GM12878 (cell line): ENCODE measurements at regions not wholly inside any gene's neighbourhood (a gene's known extent, or its start where the extent isn't known, plus 50 kb on each side); places are given as distances from the start of the nearest gene placed in this dataset.

ENCODE experiments used
- ATAC-seq: fragments of 200-7000 bp; cut with Tn5 transposase; 3 replicates; pipeline ENCODE4 v1.9.1; 2020; ENCODE audit warnings: mild to moderate bottlenecking, moderate library complexity
- BruUV-seq: library from RNA; stranded (reverse); fragments of 400-500 nt; replicated peaks from 2 replicates; lab custom pipeline; 2021; lab: Mats Ljungman, UMichigan
- CTCF ChIA-PET: fragments of 300-600 bp; sonication (Branson Sonifier 250); formaldehyde crosslinking; extraction: SDS; loops from one replicate; lab custom pipeline; 2021; ENCODE audit warnings: inconsistent platforms; lab: Yijun Ruan, JAX
- POLR2A ChIA-PET: fragments of 350-600 bp; formaldehyde crosslinking; extraction: SDS; loops from one replicate; lab custom pipeline; 2021; ENCODE audit warnings: inconsistent platforms; lab: Charles Lee
- RAD21 ChIA-PET: fragments of 300-600 bp; sonication (Branson Sonifier 250); formaldehyde crosslinking; loops from one replicate; lab custom pipeline; 2023; ENCODE audit warnings: antibody characterized with exemption; ENCODE audit not compliant: unreplicated experiment; lab: Charles Lee
- SMC1A ChIA-PET: fragments of 300-600 bp; sonication (Branson Sonifier 250); formaldehyde crosslinking; loops from one replicate; lab custom pipeline; 2023; ENCODE audit not compliant: unreplicated experiment, uncharacterized antibody; lab: Charles Lee
- DNase-seq: peaks from one replicate; pipeline ENCODE4 v3.0.0-alpha.2; 2011; ENCODE audit warnings: low read depth, low spot score
- FAIRE-seq: peaks from 3 replicates; lab custom pipeline; 2011; peaks lifted over from hg19 to GRCh38; lab: Jason Lieb, UNC
- H2AFZ ChIP-seq: 2 replicates; pipeline ENCODE4 v1.6.0; 2011; ENCODE audit warnings: low read depth, low read length, control low read depth; ENCODE audit not compliant: control insufficient read depth
- H3K27ac ChIP-seq: 2 replicates; pipeline ENCODE4 v1.5.1; 2011; ENCODE audit warnings: control low read depth; ENCODE audit not compliant: control insufficient read depth, insufficient read depth
- H3K27me3 ChIP-seq, 2 experiments: replicated peaks in 1 of 2; 2 replicates each; pipeline versions ENCODE4 v1.6.0 to v1.6.1; 2011; ENCODE audit warnings: low read length in 1 of 2; ENCODE audit not compliant: control insufficient read depth in 2 of 2, insufficient read depth in 2 of 2
- H3K36me3 ChIP-seq, 2 experiments: 2 replicates each; pipeline ENCODE4 v1.5.1; 2011; ENCODE audit warnings: low read length in 1 of 2; ENCODE audit not compliant: control insufficient read depth in 2 of 2, insufficient read depth in 2 of 2
- H3K4me1 ChIP-seq: 2 replicates; pipeline ENCODE4 v1.6.1; 2011; ENCODE audit warnings: mild to moderate bottlenecking, low read length, moderate library complexity, mixed read lengths; ENCODE audit not compliant: control insufficient read depth, insufficient read depth
- H3K4me2 ChIP-seq: 2 replicates; pipeline ENCODE4 v1.6.0; 2011; ENCODE audit warnings: control low read depth; ENCODE audit not compliant: control insufficient read depth, insufficient read depth
- H3K4me3 ChIP-seq: fragments of 200-600 bp; sonication (generic); 2 replicates; pipeline ENCODE4 v1.5.1; 2016
- H3K79me2 ChIP-seq: 2 replicates; pipeline ENCODE4 v1.6.0; 2011; ENCODE audit warnings: low read length; ENCODE audit not compliant: control insufficient read depth, insufficient read depth
- H3K9ac ChIP-seq: 2 replicates; pipeline ENCODE4 v1.8.0; 2011; ENCODE audit warnings: low read length, control low read depth, mixed read lengths; ENCODE audit not compliant: control insufficient read depth, insufficient read depth
- H3K9me3 ChIP-seq: replicated peaks from 3 replicates; pipeline ENCODE4 v1.5.1; 2011; ENCODE audit warnings: mild to moderate bottlenecking, low read length; ENCODE audit not compliant: control insufficient read depth, insufficient read depth
- H4K20me1 ChIP-seq: 2 replicates; pipeline ENCODE4 v1.6.0; 2011; ENCODE audit not compliant: control insufficient read depth, insufficient read depth
- E2F4 ChIP-seq: IDR thresholded peaks from 2 replicates; pipeline ENCODE4 v1.6.1; 2012; ENCODE audit warnings: low read depth, low read length, improper control_type of control experiment
- HDAC2 ChIP-seq: fragments of 200-600 bp; sonication (generic); IDR thresholded peaks from 2 replicates; pipeline ENCODE4 v1.6.1; 2017
- IRF4 ChIP-seq: IDR thresholded peaks from 2 replicates; pipeline ENCODE4 v1.6.1; 2011; ENCODE audit warnings: low read depth, low read length
- KDM1A ChIP-seq: fragments of 200-600 bp; sonication (generic); IDR thresholded peaks from 2 replicates; pipeline ENCODE4 v1.6.1; 2016; ENCODE audit warnings: borderline replicate concordance
- PAX5 ChIP-seq: IDR thresholded peaks from 2 replicates; pipeline ENCODE4 v1.6.1; 2011; ENCODE audit warnings: low read depth, low read length, borderline replicate concordance
- PRDM15 ChIP-seq: fragments of 450-650 bp; formaldehyde crosslinking; IDR thresholded peaks from 2 replicates; pipeline ENCODE4 v1.4.0; 2020; ENCODE audit warnings: mild to moderate bottlenecking, moderate library complexity
- SIX5 ChIP-seq: IDR thresholded peaks from 2 replicates; pipeline ENCODE4 v1.6.1; 2011; ENCODE audit warnings: mild to moderate bottlenecking, low read depth, low read length, moderate library complexity; ENCODE audit not compliant: severe bottlenecking
- SPI1 ChIP-seq: IDR thresholded peaks from 2 replicates; pipeline ENCODE4 v1.6.1; 2011; ENCODE audit warnings: low read depth, mild to moderate bottlenecking, low read length, moderate library complexity, borderline replicate concordance; ENCODE audit not compliant: insufficient read depth
- WGBS: methylation state at CpG from one replicate; pipeline ENCODE4 v1.1.6; 2016; ENCODE audit warnings: low lambda C conversion rate; ENCODE audit not compliant: insufficient replicate concordance, insufficient coverage; ENCODE audit errors: missing lambda C conversion rate; 5-methylcytosine and 5-hydroxymethylcytosine counted together
- in situ Hi-C: fragments of 300-500 bp; cut with MboI; formaldehyde crosslinking; loops from 9 replicates; pipeline ENCODE4 v1.14.3; 2018; ENCODE audit warnings: mixed read lengths
- intact Hi-C: fragments of 100-400 bp; cut with micrococcal nuclease; formaldehyde crosslinking; loops from one replicate; pipeline ENCODE4 v1.14.2; 2022; ENCODE audit not compliant: unreplicated experiment

GRCh38 chr20:5393218-5393870, 76.6 kb upstream of the PROKR2 start:
- Histone ChIP-seq H3K27me3 (no peaks in the 10 kb centered on the region), H3K4me1 (no peaks in the 10 kb centered on the region), H4K20me1 (no peaks in the 10 kb centered on the region), H3K9ac (no peak overlapping the region), H2AFZ (no peak overlapping the region), H3K79me2 (no peaks in the 10 kb centered on the region), H3K27ac (no peak overlapping the region), H3K4me2 (no peak overlapping the region), H3K36me3 (no peaks in the 10 kb centered on the region), H3K4me3 (no peak overlapping the region), H3K9me3 (no peaks in the 10 kb centered on the region)
- BruUV-seq: no TSS peak
- ChIA-PET RAD21 (no interaction called here), POLR2A (no interaction called here), SMC1A (interaction anchor here (0.5 kb wide), 1 partner anchor 21 kb away, joined by 3 read pairs; no protein-coding TSS in a partner anchor), CTCF (no interaction called here)
- TF ChIP-seq PAX5 (no peak), KDM1A (no peak), HDAC2 (no peak), SIX5 (no peak), PRDM15 (CRISPR knock-in tag) (no peak), SPI1 (0 out of 2 replicates have a peak, but pooled peaks have one; percentile 48), IRF4 (no peak), E2F4 (no peak)
- intact Hi-C loops: no loop called here
- DNase-seq (no peak), FAIRE-seq (no peak), ATAC-seq (no peak)
- WGBS: 0% methylated on average over 3 of the region's 3 CpGs
- in situ Hi-C loops: no loop called here
